Activated T-helper 1 cell treated with anti-CD3 and anti-CD28 coated beads, Interleukin-12 subunit alpha, Interleukin-12 subunit beta, Interleukin-2, Interleukin-4 antibody, amounts not matched to agents 30 ng/mL and 10 ng/mL and 1 ng/mL, durations not matched to agents 14 hours and 24 hours and 36 hours (primary cell): ENCODE measurements at regions not wholly inside any gene's neighbourhood (a gene's known extent, or its start where the extent isn't known, plus 50 kb on each side); places are given as distances from the start of the nearest gene placed in this dataset.

Experiments
- DNase-seq: peaks from one replicate; pipeline ENCODE4 v3.0.0; 2021; ENCODE audit warnings: low spot score
- H3K27ac Mint-ChIP-seq: one replicate; pipeline ENCODE4 v1.8.0; 2021; ENCODE audit warnings: mild to moderate bottlenecking, mixed read lengths
- H3K27me3 Mint-ChIP-seq: one replicate; pipeline ENCODE4 v1.8.0; 2022; ENCODE audit warnings: mild to moderate bottlenecking, moderate library complexity, mixed read lengths; ENCODE audit not compliant: insufficient read depth
- H3K36me3 Mint-ChIP-seq: one replicate; pipeline ENCODE4 v1.8.0; 2021; ENCODE audit warnings: low read depth, mixed read lengths
- H3K4me1 Mint-ChIP-seq: one replicate; pipeline ENCODE4 v1.8.0; 2021; ENCODE audit warnings: low read depth, mixed read lengths
- H3K4me3 Mint-ChIP-seq: one replicate; pipeline ENCODE4 v1.8.0; 2021; ENCODE audit warnings: mild to moderate bottlenecking, moderate library complexity, mixed read lengths
- H3K9me3 Mint-ChIP-seq: one replicate; pipeline ENCODE4 v1.8.0; 2021; ENCODE audit warnings: mixed read lengths
- intact Hi-C: fragments of 100-400 bp; cut with micrococcal nuclease; formaldehyde crosslinking; loops from one replicate; pipeline ENCODE4 v1.15.1; 2024

DNA sequence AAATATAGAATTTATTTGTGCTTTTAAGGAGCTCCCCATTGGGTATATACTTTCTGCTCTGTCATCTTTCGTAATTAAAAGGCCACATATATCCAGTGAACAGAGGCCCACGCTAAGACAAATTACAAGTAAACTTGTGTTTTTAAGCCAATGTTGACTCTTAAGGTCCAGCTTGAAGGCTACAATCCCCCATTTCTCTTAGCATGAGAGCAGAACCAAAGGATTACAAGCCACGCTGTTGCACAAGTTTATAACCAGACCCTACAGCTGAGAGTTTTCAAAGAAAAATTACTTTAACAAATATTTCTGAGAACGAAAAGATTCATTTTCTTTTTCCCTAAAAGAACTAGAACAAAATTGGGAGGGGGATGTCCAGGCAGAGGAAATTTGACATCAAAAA is 471.0 kb downstream of the TXNL1 start:
- Mint-ChIP-seq H3K9me3 (no peaks in the 10 kb centered on the region), H3K4me1 (no peaks in the 10 kb centered on the region), H3K36me3 (no peaks in the 10 kb centered on the region), H3K4me3 (no peak overlapping the region), H3K27me3 (no peaks in the 10 kb centered on the region), H3K27ac (no peak overlapping the region)
- DNase-seq = no peak
- intact Hi-C loops = no loop called here

DNA sequence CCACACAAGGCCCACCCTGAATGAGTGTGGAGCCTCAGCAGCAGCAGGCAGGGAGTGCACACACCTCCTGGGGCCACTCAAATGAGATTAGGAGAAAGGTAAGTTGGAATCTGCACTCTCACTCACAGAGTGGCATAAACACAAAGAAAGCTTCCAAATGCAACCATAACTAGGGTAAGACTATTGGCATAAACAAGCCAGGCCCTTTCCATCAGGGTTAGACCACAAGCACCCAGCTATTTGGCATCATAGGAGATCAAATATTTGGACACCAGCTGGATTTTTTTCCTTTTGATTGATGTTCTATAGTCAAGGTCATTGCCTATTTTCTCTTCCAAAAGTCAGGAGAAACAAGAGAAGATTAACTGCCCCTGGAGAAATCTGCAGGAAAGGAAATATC is 471.5 kb downstream of the TXNL1 start:
- intact Hi-C loops = no loop called here
- Mint-ChIP-seq H3K27me3 (no peaks in the 10 kb centered on the region), H3K4me3 (no peak overlapping the region), H3K27ac (no peak overlapping the region), H3K4me1 (no peaks in the 10 kb centered on the region), H3K36me3 (no peaks in the 10 kb centered on the region), H3K9me3 (no peaks in the 10 kb centered on the region)
- DNase-seq = no peak

DNA sequence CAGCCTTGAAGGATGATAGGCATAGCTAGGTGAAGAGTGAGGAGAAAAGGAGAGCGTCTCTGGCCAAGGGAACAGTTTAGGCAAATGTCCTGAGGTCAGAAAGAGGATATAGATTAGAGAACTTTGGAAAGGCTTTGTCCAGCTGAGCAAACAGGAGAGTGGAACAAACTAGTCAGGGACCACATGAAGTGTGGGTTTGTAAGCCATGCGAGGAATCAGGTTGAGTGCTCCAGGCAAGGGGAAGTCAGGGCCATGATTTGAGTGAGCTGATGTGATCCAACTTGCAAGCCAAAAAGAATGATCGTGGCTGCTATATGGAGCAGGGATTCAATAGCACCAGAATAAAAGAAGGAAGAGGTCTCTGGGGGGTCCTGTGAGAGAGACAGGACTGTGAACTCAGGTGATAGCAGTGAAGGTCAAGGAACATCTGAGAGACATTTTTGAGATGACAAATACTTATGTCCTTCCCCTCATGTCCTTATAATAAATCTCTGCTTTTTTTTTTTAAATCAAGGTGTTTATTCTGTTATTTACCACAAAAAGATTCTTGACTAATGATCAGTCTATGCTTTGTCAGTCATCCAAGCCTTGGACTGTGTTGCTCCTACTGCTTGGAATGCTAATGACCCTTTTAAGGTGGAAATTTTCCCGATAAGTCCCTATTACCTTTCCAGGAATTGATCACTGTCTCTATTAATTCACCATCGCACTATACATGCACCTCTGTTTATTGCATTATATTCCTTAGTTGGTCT is 472.6 kb downstream of the TXNL1 start:
- intact Hi-C loops = no loop called here
- Mint-ChIP-seq H3K4me3 (no peak overlapping the region), H3K27ac (no peak overlapping the region), H3K9me3 (no peaks in the 10 kb centered on the region), H3K4me1 (no peaks in the 10 kb centered on the region), H3K27me3 (no peaks in the 10 kb centered on the region), H3K36me3 (no peaks in the 10 kb centered on the region)
- DNase-seq = no peak

DNA sequence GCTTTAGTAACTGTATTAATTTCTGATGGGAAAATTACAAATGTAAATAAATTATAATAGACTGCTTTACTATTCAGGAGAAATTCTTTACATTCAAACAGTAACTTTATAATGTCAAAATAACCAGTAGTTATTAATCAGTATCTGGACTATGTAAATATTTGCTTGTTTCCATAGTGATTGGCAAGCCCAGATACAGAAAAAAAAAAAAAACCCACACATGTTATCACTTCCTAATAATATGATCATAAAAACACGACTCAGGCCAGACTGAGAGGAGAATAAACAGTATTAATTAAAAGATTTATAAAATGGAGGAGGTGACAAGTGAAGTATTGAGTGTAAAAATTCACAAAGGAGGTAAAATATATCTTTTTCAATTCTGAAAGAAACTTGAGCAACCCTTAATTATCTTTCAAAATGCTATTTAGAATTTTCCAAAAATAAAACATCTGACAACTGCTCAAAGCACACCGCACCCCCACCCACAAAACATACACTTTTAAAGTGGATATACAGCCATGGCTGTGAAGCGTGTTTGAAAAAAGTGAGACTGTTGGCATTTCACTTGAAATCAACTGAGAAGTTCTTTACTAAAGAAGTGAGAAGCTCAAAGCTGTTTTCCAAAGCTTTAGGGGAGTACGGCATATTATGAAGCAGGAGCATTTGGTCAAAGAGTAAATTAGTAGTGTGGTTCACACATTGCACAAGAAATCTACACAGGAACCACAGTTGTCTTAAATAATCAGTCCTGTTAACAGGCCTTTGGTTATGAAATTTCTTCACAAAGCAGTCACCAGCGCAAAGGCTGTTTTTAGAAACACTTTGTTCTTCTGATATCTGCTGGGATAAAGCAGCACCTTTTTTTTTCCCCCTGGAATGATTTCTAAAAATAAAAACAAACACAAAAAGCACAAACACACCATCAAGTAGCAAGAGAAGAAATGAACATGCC is 475.8 kb downstream of the TXNL1 start:
- no peak for DNase-seq
- H3K4me1 Mint-ChIP-seq = no peaks in the 10 kb centered on the region
- no peak overlapping the region for H3K4me3 Mint-ChIP-seq
- no peak overlapping the region for H3K27ac Mint-ChIP-seq
- no peaks in the 10 kb centered on the region for H3K27me3 Mint-ChIP-seq
- peaks cover 2% of the 10 kb centered on the region for H3K36me3 Mint-ChIP-seq
- H3K9me3 Mint-ChIP-seq = no peaks in the 10 kb centered on the region
- intact Hi-C loops = no loop called here

DNA sequence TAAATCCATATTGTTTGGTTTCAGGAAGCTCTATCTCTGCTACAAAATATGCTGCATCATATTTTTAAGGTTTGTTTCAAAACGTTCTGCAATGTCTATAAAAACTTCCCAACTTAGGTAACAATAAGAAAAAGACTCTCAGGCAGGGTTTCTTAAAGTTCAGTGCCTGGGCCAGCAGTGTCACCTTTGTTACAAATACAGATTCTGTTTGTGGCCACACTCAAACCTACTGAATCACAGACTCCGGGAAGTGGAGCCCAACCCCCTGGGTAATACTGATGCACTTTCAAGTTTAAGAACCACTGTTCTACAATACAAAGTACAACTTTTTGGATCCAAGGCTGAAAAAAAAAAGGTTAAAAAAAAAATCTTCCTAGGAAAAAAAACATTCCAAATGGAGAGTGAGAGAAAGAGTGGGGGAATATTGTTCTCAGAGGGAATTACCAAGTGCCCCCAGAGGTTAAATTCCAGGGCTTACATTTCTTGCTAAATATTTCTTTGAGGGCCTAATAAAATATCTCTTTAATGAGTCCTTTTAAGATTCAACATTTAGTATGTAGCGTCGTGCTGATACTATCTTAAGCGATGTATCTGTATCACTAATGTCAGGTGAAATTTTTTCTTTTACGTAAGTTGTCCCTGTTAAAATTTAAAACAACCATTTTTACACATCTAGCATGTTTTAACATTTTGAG is 476.7 kb downstream of the TXNL1 start:
- H3K4me3 Mint-ChIP-seq = no peak overlapping the region
- H3K9me3 Mint-ChIP-seq = no peaks in the 10 kb centered on the region
- H3K4me1 Mint-ChIP-seq = no peaks in the 10 kb centered on the region
- intact Hi-C loops = no loop called here
- peaks cover 2% of the 10 kb centered on the region for H3K36me3 Mint-ChIP-seq
- no peak for DNase-seq
- H3K27me3 Mint-ChIP-seq = no peaks in the 10 kb centered on the region
- no peak overlapping the region for H3K27ac Mint-ChIP-seq

DNA sequence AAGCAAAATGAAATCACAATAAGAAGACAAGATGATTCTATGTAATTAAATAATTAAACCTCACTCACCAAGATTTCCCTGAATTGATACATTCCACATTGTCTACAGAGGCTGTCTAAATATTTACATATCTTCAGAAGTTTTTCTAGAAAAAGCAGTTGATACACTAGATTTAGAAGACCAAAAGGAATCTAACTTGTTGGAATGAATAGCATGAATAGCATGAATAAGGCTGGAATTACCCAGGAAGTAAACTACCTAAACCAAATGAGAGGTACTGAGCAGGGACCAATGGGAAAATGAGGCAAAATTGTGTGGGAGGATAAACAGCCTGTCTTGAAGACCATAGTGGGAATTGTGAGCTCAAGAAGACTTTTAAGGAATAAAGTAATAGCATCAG is 479.7 kb downstream of the TXNL1 start:
- no peaks in the 10 kb centered on the region for H3K9me3 Mint-ChIP-seq
- no peak for DNase-seq
- H3K27ac Mint-ChIP-seq = no peak overlapping the region
- H3K36me3 Mint-ChIP-seq = peaks cover 2% of the 10 kb centered on the region
- intact Hi-C loops = no loop called here
- H3K4me1 Mint-ChIP-seq = no peaks in the 10 kb centered on the region
- H3K4me3 Mint-ChIP-seq = no peak overlapping the region
- H3K27me3 Mint-ChIP-seq = no peaks in the 10 kb centered on the region

DNA sequence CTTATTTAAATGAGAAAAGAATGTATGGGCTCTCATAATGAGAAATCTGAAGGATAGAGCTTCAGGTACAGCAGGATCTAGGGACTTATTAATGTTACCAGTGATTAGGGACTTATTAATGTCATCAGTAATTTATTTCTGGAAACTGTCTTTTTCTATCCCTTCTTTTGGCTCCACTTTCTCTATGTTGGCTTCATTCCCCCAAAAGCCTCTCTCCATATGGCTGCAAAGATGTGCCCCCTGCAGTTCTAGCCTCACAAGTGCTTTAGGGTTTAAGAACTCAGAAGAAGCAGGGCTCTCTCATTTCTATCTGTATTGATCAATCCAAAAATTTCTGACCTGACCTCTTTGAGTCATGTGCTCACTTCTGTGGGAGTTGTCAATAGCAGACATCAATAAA is 480.9 kb downstream of the TXNL1 start:
- no peaks in the 10 kb centered on the region for H3K4me1 Mint-ChIP-seq
- H3K9me3 Mint-ChIP-seq = no peaks in the 10 kb centered on the region
- H3K27ac Mint-ChIP-seq = no peak overlapping the region
- H3K4me3 Mint-ChIP-seq = no peak overlapping the region
- DNase-seq = no peak
- peaks cover 2% of the 10 kb centered on the region for H3K36me3 Mint-ChIP-seq
- no peaks in the 10 kb centered on the region for H3K27me3 Mint-ChIP-seq
- intact Hi-C loops = no loop called here

DNA sequence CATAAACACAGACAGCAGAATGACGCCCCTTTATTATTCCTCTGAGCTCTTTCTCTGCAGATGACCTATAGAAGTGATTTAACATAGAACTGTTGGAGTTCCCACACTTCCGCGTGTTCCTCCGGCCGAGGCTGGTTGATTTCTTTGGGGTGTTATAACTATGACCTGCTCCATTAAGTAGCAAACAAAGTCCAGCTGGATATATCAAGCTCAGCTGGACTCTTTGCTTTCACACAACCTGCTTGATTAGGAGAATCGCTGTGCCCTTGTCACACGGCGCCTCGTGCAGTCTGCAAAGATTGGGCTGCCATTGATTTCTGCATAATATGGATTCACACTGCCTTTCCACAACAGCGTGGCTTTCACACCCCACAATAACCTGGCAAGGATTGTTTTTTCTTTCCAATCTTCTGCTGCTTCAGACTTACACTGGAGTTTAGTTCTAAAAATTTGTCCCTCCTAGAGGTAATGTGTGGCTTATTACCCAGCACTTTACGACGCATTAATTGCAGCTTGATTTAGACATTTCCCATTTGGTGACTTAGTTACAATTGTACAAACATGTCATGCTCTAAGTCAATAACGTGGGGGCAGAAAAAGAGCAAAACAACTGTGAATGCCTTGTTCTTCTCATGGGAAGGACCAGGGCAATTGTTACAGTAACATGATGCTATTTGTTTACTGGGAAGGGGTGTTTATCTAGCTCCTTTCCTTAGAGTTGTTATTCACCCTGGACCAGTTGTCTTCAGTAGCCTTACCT is 485.7 kb downstream of the TXNL1 start:
- intact Hi-C loops = no loop called here
- H3K27ac Mint-ChIP-seq = no peak overlapping the region
- no peak for DNase-seq
- H3K4me3 Mint-ChIP-seq = no peak overlapping the region
- H3K4me1 Mint-ChIP-seq = no peaks in the 10 kb centered on the region
- H3K27me3 Mint-ChIP-seq = no peaks in the 10 kb centered on the region
- no peaks in the 10 kb centered on the region for H3K36me3 Mint-ChIP-seq
- H3K9me3 Mint-ChIP-seq = no peaks in the 10 kb centered on the region

DNA sequence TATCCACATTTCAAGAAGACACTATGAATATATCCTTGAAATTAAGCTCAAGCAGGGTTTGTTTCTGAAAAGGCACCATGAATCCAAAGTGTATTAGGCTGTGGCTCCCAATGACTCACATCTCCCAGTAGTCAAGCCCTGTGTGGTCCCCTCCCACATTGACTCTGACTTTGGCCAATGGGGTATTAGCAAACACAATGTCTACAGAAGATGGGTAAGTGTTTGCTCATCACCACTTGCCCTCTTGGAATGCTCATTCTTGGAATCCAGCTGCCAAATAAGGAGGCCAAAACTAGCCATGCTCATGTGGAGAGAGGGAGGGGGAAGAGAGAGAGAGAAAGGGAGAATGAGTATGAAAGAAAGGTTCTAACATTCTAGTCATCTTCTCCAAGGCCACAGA is 490.0 kb downstream of the TXNL1 start:
- H3K4me3 Mint-ChIP-seq = no peak overlapping the region
- H3K36me3 Mint-ChIP-seq = no peaks in the 10 kb centered on the region
- no peak for DNase-seq
- peaks cover 3% of the 10 kb centered on the region for H3K9me3 Mint-ChIP-seq
- intact Hi-C loops = no loop called here
- H3K4me1 Mint-ChIP-seq = no peaks in the 10 kb centered on the region
- H3K27me3 Mint-ChIP-seq = no peaks in the 10 kb centered on the region
- no peak overlapping the region for H3K27ac Mint-ChIP-seq

DNA sequence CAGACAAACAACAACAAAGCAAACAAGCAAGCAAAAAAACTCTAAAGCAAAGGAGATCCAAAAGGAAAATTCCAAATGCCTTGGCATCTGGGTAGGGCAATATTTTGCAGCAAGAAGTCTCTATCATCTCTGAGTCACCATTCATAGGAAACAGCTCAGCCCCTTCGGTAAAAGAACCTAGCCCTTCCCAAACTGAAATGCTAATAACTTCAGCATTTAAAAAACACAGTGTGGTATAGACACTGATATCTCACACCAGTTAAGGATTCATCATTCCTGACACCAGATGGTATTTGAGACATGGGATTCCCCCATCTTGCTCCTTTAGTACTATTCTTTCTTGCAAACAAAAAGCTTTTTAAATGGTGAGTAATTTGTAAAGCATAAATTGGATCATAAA is 491.8 kb downstream of the TXNL1 start:
- intact Hi-C loops = no loop called here

DNA sequence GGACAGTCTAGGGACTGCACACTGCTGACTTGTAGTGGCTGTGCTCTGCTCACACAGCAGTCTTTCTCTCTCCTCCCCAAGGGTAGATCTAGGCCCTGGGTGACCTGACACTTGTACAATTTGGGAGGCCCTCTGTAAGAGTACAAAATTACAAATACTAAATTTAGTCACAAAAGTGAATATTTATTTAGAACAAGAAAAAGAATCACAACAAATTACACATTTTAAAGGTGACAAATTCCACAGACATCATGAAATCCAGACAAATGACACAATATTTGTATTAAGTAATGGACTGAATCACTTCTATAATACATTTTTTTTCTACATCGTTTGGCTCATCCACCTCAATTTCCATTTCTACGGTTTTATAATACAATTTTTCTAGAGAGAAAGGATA is 496.4 kb downstream of the TXNL1 start:
- H3K4me3 Mint-ChIP-seq = no peak overlapping the region

More for the DNA sequence above, 491.8 kb downstream of the TXNL1 start:
- Mint-ChIP-seq H3K27me3 (no peaks in the 10 kb centered on the region), H3K27ac (no peak overlapping the region), H3K4me1 (no peaks in the 10 kb centered on the region), H3K4me3 (no peak overlapping the region), H3K36me3 (no peaks in the 10 kb centered on the region), H3K9me3 (peaks cover 3% of the 10 kb centered on the region)
- DNase-seq = no peak

DNA sequence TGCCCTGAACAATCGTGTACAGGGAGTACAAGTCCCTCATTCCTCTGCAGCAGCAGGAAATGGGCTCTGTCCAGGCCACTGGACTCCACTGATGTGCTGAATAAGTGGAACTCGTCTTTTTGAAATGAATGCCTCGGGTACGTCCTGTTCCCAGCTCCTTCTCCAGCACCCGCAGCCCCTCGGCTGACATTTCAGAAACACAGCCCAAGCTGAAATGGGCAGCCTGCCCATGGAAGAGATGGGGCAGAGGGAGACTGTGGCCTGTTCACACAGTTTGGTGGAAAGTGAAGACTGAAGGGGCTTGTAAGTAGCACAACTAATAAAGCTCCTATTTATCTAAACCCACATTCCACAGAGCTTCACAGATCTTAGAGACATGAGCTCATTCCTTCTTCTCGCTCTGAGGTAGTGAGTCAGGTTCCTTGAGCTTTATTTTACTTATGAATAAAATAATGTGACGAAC is 498.6 kb downstream of the TXNL1 start:
- no peak for DNase-seq
- H3K4me3 Mint-ChIP-seq = no peak overlapping the region
- intact Hi-C loops = no loop called here
- no peaks in the 10 kb centered on the region for H3K27me3 Mint-ChIP-seq
- H3K4me1 Mint-ChIP-seq = no peaks in the 10 kb centered on the region
- H3K9me3 Mint-ChIP-seq = no peaks in the 10 kb centered on the region
- no peaks in the 10 kb centered on the region for H3K36me3 Mint-ChIP-seq
- H3K27ac Mint-ChIP-seq = no peak overlapping the region

More for the DNA sequence above, 496.4 kb downstream of the TXNL1 start:
- Mint-ChIP-seq H3K4me1 (no peaks in the 10 kb centered on the region), H3K27ac (no peak overlapping the region), H3K27me3 (no peaks in the 10 kb centered on the region), H3K36me3 (no peaks in the 10 kb centered on the region), H3K9me3 (peaks cover 3% of the 10 kb centered on the region)
- no peak for DNase-seq
- intact Hi-C loops = no loop called here
